ENCODE measurements at regions not wholly inside any gene's neighbourhood (a gene's known extent, or its start where the extent isn't known, plus 50 kb on each side); places are given as distances from the start of the nearest gene placed in this dataset.

GRCh38 chr3:111143-112069, 85.2 kb upstream of the CHL1 start:
- H3K36me3 ChIP-seq (ENCODE audit: insufficient read depth in 1 of 2, low read depth in 1 of 2): no peaks in the 10 kb centered on the region
- no peaks in the 10 kb centered on the region for H3K27me3 ChIP-seq (ENCODE audit: insufficient read depth in 3 of 3, low read length in 2 of 3)
- intact Hi-C loops (cut with DNase I): no loop called here
- ATAC-seq (no peak), DNase-seq (no peak)
- H3K4me1 ChIP-seq: no peaks in the 10 kb centered on the region
- H3K4me3 ChIP-seq: no peak overlapping the region
- H3K27ac ChIP-seq: no peak overlapping the region
- 81 to 89% (median 84%) methylated on average over 8 of the region's 8 CpGs for WGBS, 3 donors
- no peaks in the 10 kb centered on the region for H3K9me3 ChIP-seq
- no peak for TF ChIP-seq CTCF (IDR thresholded peaks at IDR 0.05)

- DNase-seq: no peak
- no peak overlapping the region for H3K4me3 ChIP-seq
- no peaks in the 10 kb centered on the region for H3K36me3 ChIP-seq (ENCODE audit: insufficient read depth in 1 of 2, low read depth in 1 of 2)
- no peaks in the 10 kb centered on the region for H3K9me3 ChIP-seq
- no peaks in the 10 kb centered on the region for H3K4me1 ChIP-seq
- no peak overlapping the region for H3K27ac ChIP-seq
- no peak for TF ChIP-seq CTCF (IDR thresholded peaks at IDR 0.05)
- ATAC-seq: no peak
- H3K27me3 ChIP-seq (ENCODE audit: insufficient read depth in 3 of 3, low read length in 2 of 3): no peaks in the 10 kb centered on the region
- WGBS, 3 donors: 58 to 73% (median 65%) methylated on average over 2 of the region's 2 CpGs
- intact Hi-C loops (cut with DNase I): no loop called here
These were observed 83.8 kb upstream of the CHL1 start for GRCh38 chr3:112773-113172.

GRCh38 chr3:118666-119065, 77.9 kb upstream of the CHL1 start:
- TF ChIP-seq CTCF (IDR thresholded peaks at IDR 0.05): no peak
- H3K27ac ChIP-seq: no peak overlapping the region
- ATAC-seq (no peak), DNase-seq (no peak)
- H3K27me3 ChIP-seq (ENCODE audit: insufficient read depth in 3 of 3, low read length in 2 of 3): no peaks in the 10 kb centered on the region
- H3K4me1 ChIP-seq: no peaks in the 10 kb centered on the region
- H3K36me3 ChIP-seq (ENCODE audit: insufficient read depth in 1 of 2, low read depth in 1 of 2): no peaks in the 10 kb centered on the region
- no peaks in the 10 kb centered on the region for H3K9me3 ChIP-seq
- 62 to 73% (median 64%) methylated on average over 1 of the region's 1 CpG for WGBS, 3 donors
- no peak overlapping the region for H3K4me3 ChIP-seq
- intact Hi-C loops (cut with DNase I): no loop called here

GRCh38 chr3:123341-123740, 73.2 kb upstream of the CHL1 start:
- ATAC-seq (no peak), DNase-seq (no peak)

More at GRCh38 chr3:123341-123740, 73.2 kb upstream of the CHL1 start:
- no peaks in the 10 kb centered on the region for H3K9me3 ChIP-seq
- intact Hi-C loops (cut with DNase I): no loop called here
- H3K27me3 ChIP-seq (ENCODE audit: insufficient read depth in 3 of 3, low read length in 2 of 3): no peaks in the 10 kb centered on the region
- H3K27ac ChIP-seq: no peak overlapping the region
- WGBS, 3 donors: 74 to 81% (median 75%) methylated on average over 4 of the region's 4 CpGs
- no peak overlapping the region for H3K4me3 ChIP-seq
- TF ChIP-seq CTCF (IDR thresholded peaks at IDR 0.05): no peak
- H3K36me3 ChIP-seq (ENCODE audit: insufficient read depth in 1 of 2, low read depth in 1 of 2): no peaks in the 10 kb centered on the region
- H3K4me1 ChIP-seq: no peaks in the 10 kb centered on the region
